ENCODE measurements at regions not wholly inside any gene's neighbourhood (a gene's known extent, or its start where the extent isn't known, plus 50 kb on each side); places are given as distances from the start of the nearest gene placed in this dataset.

DNA sequence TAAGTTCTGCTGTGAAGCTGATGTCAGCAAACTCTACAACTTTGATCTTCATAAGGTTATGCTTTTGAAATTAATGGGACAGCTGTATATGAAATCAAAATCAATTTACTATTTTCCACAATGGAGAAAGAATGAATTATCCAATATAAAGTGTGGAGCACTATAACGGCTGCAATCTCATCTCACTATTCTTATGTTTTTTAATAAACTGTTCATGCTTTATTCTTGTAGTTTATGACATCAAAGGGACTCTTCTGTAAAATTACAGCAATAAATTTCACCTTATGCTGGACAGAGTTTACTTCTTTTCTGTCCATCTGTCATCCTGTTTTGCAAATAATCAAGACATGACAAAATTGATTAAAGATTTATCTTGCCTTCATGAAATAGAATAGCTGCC lies 192.5 kb downstream of the TECRL start:
- DNase-seq (ENCODE audit: low read depth), result no peak
- no peak overlapping the region for H3K4me3 ChIP-seq (ENCODE audit: low read depth, low read length)
- TF ChIP-seq, protein P1, sequence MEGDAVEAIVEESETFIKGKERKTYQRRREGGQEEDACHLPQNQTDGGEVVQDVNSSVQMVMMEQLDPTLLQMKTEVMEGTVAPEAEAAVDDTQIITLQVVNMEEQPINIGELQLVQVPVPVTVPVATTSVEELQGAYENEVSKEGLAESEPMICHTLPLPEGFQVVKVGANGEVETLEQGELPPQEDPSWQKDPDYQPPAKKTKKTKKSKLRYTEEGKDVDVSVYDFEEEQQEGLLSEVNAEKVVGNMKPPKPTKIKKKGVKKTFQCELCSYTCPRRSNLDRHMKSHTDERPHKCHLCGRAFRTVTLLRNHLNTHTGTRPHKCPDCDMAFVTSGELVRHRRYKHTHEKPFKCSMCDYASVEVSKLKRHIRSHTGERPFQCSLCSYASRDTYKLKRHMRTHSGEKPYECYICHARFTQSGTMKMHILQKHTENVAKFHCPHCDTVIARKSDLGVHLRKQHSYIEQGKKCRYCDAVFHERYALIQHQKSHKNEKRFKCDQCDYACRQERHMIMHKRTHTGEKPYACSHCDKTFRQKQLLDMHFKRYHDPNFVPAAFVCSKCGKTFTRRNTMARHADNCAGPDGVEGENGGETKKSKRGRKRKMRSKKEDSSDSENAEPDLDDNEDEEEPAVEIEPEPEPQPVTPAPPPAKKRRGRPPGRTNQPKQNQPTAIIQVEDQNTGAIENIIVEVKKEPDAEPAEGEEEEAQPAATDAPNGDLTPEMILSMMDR (conservative IDR thresholded peaks at IDR 0.05; ENCODE audit: low read depth, low read length), result no peak

DNA sequence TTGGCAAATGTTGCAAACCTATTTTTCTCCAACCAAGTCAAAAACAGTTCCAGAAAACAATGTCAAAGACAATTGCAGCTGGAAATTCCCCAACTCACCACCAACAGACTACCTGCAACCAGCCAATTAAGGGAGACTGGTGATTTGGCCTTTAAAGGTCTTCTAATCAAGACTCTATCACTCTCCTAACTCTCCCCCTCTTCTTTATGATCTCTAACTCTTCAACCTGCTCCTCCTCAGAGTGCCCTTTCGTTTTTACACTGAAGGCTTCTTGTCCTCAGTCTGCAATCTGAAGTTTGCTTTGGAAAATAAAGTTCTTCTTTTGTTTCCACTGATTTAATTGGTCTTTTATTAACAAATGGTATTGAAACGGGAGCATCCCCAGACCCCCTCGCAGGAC lies 203.9 kb downstream of the TECRL start:
- H3K4me3 ChIP-seq (ENCODE audit: low read depth, low read length), result no peak overlapping the region
- TF ChIP-seq, protein P1 (conservative IDR thresholded peaks at IDR 0.05; ENCODE audit: low read depth, low read length), result no peak
- DNase-seq (ENCODE audit: low read depth), result no peak

DNA sequence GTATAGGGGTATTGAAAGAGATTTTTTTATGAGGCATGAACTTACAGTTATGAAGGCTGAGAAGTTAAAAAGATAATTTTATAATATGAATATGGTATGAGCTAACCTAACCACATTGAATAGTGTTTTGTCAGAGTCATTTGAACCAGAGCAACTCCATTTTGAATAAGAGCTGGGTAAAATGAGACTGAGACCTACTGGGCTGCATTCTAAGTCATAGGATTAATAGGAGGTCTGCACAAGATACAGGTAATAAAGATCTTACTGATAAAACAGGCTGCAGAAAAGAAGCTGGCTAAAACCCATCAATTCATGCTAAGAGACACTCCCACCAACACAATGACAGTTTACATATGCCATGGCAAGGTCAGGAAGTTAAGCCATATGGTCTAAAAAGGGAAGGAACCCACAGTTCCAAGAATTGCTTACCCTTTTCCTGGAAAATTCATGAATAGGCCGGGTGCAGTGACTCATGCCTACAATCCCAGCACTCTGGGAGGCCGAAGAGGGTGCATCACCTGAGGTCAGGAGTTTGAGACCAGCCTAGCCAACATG lies 209.2 kb downstream of the TECRL start:
- TF ChIP-seq, protein P1 (conservative IDR thresholded peaks at IDR 0.05; ENCODE audit: low read depth, low read length), result no peak
- no peak for DNase-seq (ENCODE audit: low read depth)

DNA sequence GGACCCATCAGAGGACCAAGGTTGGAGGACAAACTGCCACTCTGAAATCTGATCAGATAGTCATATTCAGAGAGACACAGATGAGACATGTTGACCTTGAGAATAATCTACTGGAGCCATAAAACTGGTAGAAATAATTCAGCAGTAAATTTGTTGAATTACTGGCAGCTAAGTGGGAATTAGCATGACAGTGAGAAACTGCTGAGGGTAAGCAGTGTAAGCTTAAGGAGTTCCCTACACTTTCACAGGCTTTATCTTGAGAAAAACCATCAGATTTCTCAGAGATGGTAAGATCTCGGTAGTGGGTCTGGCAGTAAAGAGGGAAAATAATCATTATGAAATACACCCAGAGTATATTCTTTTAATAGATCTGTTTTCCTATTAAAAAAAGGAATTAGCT lies 213.7 kb downstream of the TECRL start:
- no peak for DNase-seq (ENCODE audit: low read depth)
- H3K4me3 ChIP-seq (ENCODE audit: low read depth, low read length), result no peak overlapping the region
- TF ChIP-seq, protein P1 (conservative IDR thresholded peaks at IDR 0.05; ENCODE audit: low read depth, low read length), result no peak

More for the DNA sequence above, 209.2 kb downstream of the TECRL start:
- no peak overlapping the region for H3K4me3 ChIP-seq (ENCODE audit: low read depth, low read length)

- DNase-seq (ENCODE audit: low read depth), result no peak
- no peak overlapping the region for H3K4me3 ChIP-seq (ENCODE audit: low read depth, low read length)
- TF ChIP-seq, protein P1 (conservative IDR thresholded peaks at IDR 0.05; ENCODE audit: low read depth, low read length), result no peak
Measured at GRCh38 chr4:64192731-64193412, 216.4 kb downstream of the TECRL start.

GRCh38 chr4:64174247-64174882 lies 234.9 kb downstream of the TECRL start:
- H3K4me3 ChIP-seq (ENCODE audit: low read depth, low read length), result no peak overlapping the region
- no peak for DNase-seq (ENCODE audit: low read depth)
- TF ChIP-seq, protein P1 (conservative IDR thresholded peaks at IDR 0.05; ENCODE audit: low read depth, low read length), result no peak

All from choroid plexus epithelial cell (primary cell).